NCI-H524 (cell line): ENCODE measurements at regions not wholly inside any gene's neighbourhood (a gene's known extent, or its start where the extent isn't known, plus 50 kb on each side); places are given as distances from the start of the nearest gene placed in this dataset.
A peak's percentile ranks its signal among the peaks of the same experiment; 100 is the strongest.

Experiments used
- DNase-seq, 2 experiments: peaks; one replicate each; lab custom pipeline; 2025; lab: John Stamatoyannopoulos, UW

DNA sequence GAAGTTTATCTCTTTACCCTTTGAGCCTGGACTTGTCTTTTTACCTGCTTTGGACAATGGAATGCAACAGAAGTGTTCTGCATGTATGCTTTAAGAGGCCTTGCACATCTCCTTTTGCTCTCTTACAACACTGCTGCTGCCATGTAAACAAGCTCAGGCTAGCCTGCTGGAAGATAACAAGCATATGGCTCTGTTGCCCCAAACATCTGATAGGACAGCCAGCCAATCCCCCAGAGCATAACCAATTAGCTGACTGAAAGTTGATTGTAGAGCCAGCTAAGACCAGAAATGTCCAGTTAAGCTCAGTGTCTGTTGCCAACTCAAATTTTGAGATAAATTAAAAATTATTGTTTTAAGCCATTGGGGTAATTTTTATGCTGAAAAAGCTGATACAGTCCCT lies 510.6 kb upstream of the CNKSR2 start:
- DNase-seq = peak in 1 of 2 experiments; percentile 49

DNA sequence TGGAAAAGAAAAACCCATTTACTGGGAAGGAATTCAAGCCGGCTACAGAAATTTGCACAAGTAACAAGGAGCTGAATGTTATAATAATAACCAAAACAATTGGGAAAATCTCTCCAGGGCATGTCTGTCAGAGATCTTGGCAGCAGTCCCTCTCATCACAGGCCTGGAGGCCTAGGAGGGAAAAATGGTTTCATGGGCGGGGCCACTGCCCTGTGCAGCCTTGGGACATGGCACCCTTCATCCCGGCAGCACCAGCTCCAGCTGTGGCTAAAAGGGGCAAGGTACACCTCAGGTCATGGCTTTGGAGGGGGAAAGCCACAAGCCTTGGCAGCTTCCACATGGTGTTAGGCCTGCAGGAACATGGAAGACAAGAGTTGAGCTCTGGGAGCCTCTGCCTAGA lies 513.1 kb upstream of the CNKSR2 start:
- DNase-seq = no peak

DNA sequence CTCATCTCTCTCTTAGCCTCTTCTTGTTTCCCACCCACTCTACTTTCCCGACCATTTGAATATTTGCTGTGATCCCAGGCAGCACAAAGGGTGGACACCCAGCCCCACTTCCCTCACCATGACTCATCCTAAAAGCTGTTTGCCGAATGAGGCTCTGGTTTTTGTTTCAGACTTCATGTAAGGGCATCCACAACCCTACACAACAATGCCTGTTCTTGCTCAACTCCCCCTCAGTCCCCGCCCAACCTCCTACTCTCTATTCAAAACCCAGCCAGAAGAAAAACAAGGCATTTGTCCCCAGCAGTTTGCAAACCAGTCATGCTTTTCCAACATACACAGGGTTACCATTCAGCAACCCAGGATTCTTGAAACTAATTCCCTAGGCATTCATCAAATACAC lies 516.5 kb upstream of the CNKSR2 start:
- no peak for DNase-seq

DNA sequence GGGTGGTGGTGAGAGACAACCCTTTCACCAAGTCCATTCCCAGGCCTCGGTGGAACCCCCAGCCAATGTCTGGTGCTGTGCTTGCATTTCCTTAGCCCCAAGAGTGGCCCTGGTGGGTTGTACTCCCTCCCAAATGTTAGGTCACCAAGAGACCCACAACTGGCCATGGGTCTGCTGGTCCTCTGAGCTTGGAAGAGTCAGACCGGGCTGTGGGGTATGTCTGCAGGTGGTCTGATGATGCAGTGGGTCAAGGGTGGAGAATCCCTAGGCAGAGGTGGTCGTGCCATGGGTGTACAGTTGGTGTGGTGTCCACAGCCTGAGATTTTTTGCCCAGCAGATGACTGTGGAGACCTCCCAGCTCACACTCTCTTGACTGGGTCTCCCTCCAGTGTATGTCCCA lies 535.7 kb upstream of the CNKSR2 start:
- DNase-seq = no peak

DNA sequence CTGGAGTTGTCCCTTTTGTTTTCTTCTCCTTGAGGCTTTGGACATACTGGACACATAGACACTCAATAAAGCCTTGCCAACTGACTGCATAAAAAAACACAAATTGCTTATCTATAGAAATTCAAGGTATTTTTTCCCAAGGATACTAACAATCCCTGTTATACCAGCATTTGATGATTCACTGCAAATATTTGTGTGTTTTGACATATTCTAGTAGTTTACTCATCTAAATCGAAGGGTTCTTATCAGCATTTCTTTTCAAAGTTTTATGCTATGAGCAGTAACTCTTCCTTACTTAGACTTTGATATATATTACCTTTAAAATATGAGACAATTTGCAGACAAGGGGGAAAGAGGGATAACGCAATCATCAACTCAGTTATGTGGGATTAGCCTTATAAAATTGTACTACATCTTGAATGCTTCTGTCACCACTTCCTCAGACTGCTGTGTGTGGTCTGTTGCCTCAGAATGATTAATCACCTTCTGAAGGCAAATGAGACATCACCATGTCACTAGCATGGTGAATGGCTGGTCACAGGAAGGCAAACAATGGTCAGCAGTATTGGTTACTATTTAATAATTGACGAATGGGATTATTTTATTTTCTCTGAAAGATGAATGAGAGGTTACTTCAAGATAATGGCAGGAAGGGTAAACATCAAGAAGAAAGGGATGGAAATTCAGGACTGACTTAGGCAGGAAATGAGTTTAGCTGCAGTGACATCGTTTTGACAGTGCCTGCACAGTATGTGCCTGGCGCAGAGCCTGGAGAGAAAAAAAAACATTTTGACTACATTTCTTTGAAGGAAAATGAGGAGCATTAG lies 544.3 kb upstream of the CNKSR2 start:
- no peak for DNase-seq

DNA sequence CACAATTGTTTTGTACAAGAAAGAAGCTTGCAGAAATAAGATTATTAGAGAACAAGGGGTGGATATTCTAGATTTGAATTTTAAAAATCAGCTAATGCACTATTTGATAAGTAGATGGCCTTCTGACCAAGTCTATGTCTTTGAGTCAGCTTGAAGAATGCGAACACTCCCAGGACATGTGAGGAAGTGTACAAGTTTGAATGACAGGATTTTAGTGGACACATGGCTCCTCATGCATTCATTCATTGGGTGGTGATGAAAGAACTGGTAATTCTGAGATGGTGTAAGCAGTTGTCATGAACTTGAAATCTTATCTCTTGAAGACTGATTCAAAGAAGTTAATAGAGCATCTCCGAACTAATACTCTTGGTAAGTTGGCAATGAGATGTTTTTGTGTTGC lies 548.2 kb upstream of the CNKSR2 start:
- no peak for DNase-seq

DNA sequence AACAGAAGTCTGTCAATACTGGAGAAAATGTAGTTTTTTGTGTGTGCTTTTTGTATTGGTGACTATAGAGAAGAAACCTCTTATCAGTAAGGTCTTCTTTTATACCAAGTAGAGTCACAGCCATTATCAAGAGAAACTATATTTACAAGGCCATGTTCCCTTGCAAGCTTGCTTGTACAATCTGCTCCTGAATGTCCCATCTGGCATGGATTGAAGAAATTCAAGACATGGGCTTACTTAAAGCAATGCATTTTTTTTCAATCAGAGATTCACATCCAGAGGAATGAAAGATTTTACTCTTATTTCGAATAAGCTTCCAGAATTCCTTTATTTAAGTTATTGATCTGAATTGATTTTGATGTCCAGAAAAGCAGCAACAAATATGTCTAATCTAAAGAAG lies 537.3 kb upstream of the RPS6KA3 start:
- no peak for DNase-seq

DNA sequence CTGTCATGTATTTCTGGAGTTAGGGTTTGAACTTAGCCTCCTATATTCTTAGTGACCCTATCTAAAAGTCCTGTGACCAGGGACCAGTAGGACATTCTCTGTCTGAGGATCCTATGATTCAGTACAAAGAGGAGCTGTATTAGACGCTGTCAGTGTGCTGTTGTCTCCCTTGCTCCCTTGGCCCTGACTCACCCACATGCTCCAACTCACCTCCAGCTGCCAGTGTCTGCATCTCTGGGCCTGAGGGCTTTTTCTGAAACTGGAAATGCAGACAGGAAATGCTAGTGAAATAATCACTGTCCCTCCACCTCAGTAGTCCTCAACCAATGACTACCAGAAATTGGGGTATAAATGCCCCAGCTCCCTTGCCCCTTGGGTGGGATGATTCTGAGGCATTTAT lies 535.3 kb upstream of the RPS6KA3 start:
- no peak for DNase-seq

DNA sequence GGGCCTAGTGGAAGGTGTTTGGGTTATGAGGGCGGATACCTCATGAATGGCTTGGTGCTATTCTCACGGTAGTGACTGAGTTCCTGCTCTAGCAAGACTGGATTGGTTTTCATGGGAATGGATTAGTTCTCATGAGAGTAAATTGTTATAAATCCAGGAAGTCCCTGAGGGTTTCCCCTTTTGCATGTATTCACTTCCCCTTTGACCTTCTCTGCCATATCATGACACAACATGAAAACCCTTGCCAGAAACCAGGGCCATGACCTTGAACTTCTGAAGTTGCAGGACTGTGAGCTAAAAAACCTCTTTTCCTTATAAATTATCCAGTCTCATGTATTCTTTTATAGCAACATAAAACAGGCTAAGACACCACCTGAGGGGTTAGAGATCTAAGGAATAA lies 529.7 kb upstream of the RPS6KA3 start:
- DNase-seq = no peak

DNA sequence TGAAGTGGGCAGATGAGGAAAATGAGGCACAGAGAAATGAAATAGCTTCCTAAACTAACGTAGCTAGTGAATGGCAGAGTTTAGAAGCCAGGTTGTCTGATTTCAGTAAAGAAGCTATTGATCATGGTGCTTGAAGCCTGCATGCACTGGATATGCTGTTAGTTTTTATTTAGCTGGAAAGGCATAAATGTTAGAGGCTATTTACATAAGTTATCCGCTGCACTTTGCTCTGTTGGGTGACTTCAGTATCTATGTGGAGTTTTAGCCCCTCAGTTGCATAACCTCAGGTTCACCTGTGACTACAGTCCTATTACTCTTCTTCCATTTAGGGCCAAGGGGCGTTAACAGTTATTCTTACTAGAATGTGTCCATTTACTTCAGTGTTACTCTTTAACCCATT lies 522.4 kb upstream of the RPS6KA3 start:
- DNase-seq = no peak

DNA sequence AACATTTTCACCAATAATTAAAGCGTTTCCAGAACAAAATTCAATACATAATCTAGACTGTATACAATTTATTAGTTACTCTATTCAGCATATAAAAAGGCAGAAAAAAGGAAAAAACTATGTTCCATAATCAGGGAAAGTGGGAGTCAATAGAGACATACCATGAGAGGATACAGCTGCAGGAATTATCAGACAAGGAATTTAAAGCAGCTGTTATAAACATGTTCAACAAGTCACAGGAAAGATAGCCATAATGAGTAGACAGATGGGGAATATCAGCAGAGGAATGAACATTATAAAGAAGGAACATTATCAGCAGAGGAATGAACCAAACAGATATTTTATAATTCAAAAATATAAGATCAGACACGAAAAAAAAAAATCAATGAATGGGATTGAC lies 500.6 kb upstream of the RPS6KA3 start:
- DNase-seq = no peak

DNA sequence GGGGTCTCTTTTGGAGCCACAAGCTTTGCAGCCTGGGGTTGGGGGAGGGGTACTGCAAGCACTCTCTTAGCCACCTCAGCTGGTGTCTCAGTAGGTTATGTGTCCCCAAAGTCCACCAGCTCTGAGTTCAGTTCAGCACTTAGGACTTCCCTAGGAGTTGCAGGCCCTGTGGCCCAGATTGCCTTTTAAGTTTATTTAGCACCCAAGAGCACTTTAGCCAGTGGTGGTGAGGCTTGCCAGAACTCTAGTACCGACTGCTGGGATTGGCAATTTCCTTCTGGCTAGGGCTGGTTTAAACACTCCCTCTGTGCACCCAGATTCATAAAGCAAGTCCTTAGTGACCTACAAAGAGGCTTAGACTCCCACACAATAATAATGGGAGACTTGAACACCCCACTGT lies 489.9 kb upstream of the RPS6KA3 start:
- no peak for DNase-seq

DNA sequence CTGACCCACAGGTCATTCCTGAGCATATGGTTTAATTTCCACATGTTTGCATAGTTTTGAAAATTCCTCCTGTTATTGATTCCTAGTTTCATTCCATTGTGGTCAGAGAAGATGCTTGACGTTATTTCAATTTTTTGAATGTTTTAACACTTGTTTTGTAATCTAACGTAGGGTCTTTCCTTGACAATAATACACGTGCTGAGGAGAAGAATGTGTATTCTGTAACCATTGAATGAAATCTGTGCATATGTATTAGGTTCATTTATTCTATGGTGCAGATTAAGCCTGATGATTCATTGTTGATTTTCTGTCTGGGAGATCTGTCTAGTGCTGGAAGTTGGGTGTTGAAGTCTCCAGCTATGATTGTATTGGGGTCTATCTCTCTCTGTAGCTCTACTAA lies 486.4 kb upstream of the RPS6KA3 start:
- DNase-seq = no peak

DNA sequence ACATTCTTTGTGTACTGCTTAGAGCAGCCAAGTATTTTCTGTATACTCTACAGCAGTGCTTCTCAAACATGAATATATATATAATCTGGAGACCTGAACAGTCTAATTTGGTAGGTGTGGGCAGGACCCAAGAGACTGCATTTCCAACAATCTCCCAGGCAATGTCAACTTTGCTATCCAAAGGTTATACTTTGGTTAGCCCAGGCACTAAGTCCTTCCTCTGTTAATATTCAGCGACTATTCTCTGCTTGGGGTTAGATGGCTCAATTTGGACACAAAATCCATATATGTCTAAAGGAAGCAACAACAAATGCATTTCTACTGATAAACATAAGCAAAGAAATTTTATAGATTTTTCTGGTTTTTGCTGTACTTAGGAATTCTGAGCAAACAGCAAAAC lies 480.0 kb upstream of the RPS6KA3 start:
- no peak for DNase-seq

DNA sequence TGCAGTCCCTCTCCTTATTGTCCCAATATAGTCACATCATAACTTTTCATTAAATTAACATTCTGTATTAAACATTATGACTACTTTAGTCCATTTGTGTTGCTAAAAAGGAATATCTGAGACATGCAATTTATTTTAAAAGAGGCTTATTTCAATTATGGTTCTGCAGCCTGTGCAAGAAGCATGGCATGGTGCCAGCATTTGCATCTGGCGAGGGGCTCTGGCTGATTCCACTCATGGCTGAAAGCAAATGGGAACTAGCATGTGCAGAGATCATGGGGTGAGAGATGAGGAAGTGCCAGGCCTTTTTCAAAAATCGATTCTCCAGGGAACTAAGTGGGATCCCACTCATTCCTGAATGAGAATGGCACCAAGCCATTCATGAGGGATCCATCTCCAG lies 476.3 kb upstream of the RPS6KA3 start:
- DNase-seq = peak; percentile 23 to 65

DNA sequence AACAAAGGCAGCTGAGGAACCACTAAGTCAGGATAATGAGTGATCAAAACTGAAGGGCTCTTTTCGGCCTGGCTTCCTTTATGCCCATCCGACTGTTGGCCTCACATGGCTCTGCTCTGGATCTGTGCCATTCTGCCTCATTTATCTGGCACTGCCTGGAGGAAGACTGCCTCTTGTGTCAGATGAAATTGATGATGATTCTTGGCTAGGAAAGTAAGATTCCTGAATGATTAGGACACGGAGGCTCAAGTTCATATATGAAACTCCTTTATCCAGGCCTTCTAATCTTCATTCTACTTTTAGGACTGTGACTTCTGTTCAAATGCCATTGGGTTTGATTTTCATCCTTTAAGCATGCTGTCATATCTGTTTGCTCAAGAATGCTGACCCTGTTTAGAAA lies 475.4 kb upstream of the RPS6KA3 start:
- DNase-seq = peak; percentile 18 to 29

DNA sequence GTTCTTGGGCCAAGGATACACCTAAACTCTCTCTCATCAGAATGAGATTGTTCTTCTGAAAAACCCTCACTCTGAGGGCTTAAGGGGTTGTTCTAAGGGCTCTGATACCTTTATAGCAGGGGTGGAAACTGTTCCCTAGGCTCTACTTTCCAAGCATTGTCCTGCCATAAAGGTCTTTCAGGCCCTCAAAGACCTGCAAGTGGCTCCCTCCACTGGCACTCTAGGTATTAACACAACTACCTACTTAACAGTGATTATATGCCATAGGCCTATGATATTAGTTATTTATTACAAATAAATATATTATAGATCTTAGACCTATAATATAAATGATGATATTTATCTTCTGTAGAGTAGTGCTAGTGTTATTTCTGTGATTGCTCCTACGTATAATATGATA lies 473.7 kb upstream of the RPS6KA3 start:
- no peak for DNase-seq

DNA sequence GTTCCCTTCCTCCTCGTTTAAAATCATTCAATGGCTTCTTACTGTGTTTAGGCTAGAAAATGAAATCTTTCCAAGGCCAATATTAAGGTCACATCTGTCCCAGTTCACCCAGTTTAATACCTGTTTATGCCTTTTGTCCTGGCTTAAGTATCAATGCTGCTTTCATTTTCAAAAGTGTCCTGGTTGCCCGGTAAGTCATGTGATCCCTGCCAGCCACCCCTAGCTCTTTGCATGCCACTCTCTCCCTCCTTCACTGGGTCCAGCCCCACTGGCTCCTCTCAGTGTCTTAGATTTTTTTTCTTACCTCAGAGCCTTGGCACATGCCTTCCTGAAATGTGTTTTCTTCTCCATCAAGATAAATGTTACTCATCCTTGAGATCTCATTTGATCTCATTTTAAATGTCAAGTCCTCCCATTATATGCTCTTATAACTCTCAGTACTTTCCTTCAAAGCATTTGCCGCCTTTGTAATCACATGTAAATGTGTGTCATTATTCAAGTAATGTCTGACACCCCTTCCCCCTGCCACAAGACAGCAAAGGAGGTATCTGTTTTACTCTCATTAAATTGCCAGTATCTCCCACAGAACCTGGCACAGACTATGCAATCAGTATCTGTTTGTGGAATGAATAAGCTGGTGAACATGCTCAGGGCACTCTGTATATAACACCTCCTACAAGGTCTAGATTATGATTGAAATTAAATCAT lies 472.5 kb upstream of the RPS6KA3 start:
- DNase-seq = no peak

DNA sequence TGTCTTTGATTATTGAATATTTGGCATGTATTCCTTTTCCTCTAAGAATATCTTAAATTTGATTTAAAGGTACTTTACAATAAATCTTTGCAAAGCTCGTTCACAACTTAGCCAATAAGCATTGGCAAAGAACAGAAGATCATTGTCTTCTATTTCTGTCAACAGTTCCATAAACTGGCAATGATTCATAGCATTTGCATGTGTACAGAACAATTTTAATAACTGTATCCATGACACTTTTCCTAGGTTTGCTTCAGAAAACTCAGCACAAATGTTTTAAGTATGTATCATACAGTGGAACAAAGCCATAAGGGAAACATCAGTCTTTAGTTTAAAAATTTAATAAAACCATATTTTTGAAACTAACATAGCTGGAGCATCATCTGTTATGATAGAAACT lies 462.7 kb upstream of the RPS6KA3 start:
- DNase-seq = no peak

DNA sequence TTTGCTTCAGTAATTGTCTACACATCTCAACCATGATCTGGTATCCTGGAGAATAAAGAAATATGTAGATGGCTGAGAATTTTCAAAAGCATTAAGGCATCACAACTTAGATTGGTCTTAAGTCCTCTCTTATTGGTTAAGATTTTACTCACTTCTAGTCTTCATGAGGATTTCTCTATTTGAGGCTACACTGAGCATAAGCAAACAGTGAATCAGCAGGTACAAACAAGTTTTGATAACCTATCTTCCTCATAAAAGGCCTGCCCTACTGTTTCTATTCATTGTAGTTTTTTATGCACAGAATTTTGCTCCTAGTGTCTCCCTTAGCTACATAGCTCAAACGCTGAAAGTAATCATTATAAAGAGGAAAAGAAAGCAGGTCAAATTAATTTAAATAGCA lies 460.7 kb upstream of the RPS6KA3 start:
- DNase-seq = no peak

DNA sequence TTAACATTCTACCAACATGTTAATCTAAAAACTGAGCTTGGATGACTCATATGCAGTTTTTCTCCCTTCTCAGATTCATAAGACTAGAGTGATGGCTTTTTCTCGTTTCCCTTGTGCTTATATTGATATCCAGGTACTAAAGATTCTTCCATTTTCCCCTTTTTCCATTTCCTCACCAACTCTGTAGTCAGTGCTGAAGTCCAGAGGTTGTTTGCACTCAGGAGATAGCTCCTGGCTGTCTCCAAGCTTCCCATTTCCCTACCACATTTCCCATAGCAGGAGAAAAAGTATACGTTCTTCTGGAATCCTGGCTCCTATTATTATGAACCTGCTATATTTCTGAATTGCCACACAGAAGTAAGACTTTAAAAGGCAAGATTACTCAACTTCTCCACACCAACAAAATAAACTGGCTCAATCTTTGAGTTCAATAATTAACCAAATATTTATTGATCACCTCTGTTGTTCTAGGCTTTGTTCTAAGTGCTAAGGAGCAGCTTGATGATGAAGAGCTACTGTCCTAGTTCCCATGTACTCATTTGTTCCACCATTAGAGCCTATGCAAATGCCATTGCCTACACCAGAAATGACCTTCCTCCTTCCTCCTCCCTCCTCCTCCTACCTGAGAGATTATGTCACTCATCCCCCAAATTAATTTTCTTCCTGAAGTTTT lies 454.4 kb upstream of the RPS6KA3 start:
- no peak for DNase-seq

DNA sequence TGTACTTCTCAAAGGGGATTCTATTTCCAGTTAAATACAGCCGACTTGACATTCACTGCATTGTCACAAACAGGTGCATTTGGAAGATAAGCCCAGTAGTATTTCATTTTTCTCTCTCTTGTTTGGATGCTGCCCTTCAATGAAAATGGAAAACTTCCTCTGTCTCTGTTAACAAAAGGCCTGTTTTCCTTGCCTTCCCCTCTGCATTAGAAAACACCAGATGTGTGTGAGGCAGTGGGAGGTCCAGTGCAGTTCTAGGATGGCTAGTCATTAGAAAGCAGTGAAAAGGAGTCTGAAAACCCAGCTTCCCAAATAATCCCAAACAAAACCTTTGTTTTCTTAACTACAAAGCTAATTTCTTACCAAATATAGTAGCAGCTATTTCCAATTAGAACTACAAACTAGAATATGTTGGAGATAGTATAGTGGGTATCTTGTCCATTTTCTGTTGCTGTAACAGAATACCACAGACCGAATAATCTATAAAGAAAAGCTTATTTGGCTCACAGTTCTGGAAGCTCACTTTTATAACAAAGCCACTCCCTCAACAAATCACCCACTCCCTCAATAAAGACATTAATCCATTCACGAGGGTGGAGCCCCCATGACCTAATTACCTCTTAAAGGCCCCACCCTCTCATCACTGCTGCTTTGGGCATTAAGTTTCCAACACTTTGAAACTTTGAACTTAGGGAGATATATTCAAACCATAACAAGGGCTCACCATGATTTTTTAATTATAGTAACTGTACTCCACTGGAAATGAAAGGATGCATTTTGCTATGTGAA lies 452.1 kb upstream of the RPS6KA3 start:
- DNase-seq = no peak
